ENCODE measurements at regions not wholly inside any gene's neighbourhood (a gene's known extent, or its start where the extent isn't known, plus 50 kb on each side); places are given as distances from the start of the nearest gene placed in this dataset.

- DNase-seq, result no peak
Observed at GRCh38 chr13:74865656-74866055, 616.3 kb downstream of the TBC1D4 start.

GRCh38 chr13:74860789-74861188, 621.2 kb downstream of the TBC1D4 start:
- DNase-seq, result no peak

GRCh38 chr13:74850893-74851292, 631.1 kb downstream of the TBC1D4 start:
- DNase-seq, result no peak

GRCh38 chr13:74847966-74848365, 634.0 kb downstream of the TBC1D4 start:
- DNase-seq, result no peak

- DNase-seq, result no peak
Observed at GRCh38 chr13:74845806-74846205, 636.2 kb downstream of the TBC1D4 start.

- DNase-seq, result no peak
Observed at GRCh38 chr13:74841651-74842050, 640.3 kb downstream of the TBC1D4 start.

- DNase-seq, result no peak
Observed at GRCh38 chr13:74841123-74841522, 640.8 kb downstream of the TBC1D4 start.

GRCh38 chr13:74839656-74840055, 642.3 kb downstream of the TBC1D4 start:
- no peak for DNase-seq

- DNase-seq, result no peak
Observed at GRCh38 chr13:74838096-74838495, 643.9 kb downstream of the TBC1D4 start.

GRCh38 chr13:74836628-74837027, 645.3 kb downstream of the TBC1D4 start:
- DNase-seq, result no peak

- no peak for DNase-seq
Observed at GRCh38 chr13:74835579-74835978, 646.4 kb downstream of the TBC1D4 start.

GRCh38 chr13:74825938-74826246, 656.1 kb downstream of the TBC1D4 start:
- DNase-seq, result no peak

GRCh38 chr13:74825152-74825937, 656.6 kb downstream of the TBC1D4 start:
- DNase-seq, result no peak

- DNase-seq, result no peak
Observed at GRCh38 chr13:74820809-74821208, 661.2 kb downstream of the TBC1D4 start.

- DNase-seq, result no peak
Observed at GRCh38 chr13:74819549-74819948, 662.4 kb downstream of the TBC1D4 start.

- no peak for DNase-seq
Observed at GRCh38 chr13:74816737-74817136, 665.2 kb downstream of the TBC1D4 start.

- DNase-seq, result no peak
Observed at GRCh38 chr13:74796157-74796556, 662.0 kb upstream of the KLF12 start.

- no peak for DNase-seq
Observed at GRCh38 chr13:74795526-74795925, 661.3 kb upstream of the KLF12 start.

- DNase-seq, result no peak
Observed at GRCh38 chr13:74794582-74794981, 660.4 kb upstream of the KLF12 start.

GRCh38 chr13:74794147-74794546, 659.9 kb upstream of the KLF12 start:
- no peak for DNase-seq

- DNase-seq, result no peak
Observed at GRCh38 chr13:74784959-74785358, 650.8 kb upstream of the KLF12 start.

GRCh38 chr13:74778946-74779345, 644.7 kb upstream of the KLF12 start:
- DNase-seq, result no peak

GRCh38 chr13:74778087-74778486, 643.9 kb upstream of the KLF12 start:
- DNase-seq, result no peak

- DNase-seq, result no peak
Observed at GRCh38 chr13:74774264-74774663, 640.1 kb upstream of the KLF12 start.

GRCh38 chr13:74773248-74773647, 639.0 kb upstream of the KLF12 start:
- no peak for DNase-seq
